Esophagus muscularis mucosa (tissue), 3 donors: ENCODE measurements at regions not wholly inside any gene's neighbourhood (a gene's known extent, or its start where the extent isn't known, plus 50 kb on each side); places are given as distances from the start of the nearest gene placed in this dataset.

Experiments used
- CTCF ChIP-seq, 3 experiments: fragments of 200-600 bp in 2 of 3; fragments of 450-650 bp in 1 of 3; sonication (generic) in 2 of 3; IDR thresholded peaks; one replicate each; pipeline ENCODE4 v1.5.1; 2017 to 2019; ENCODE audit warnings: antibody characterized with exemption in 3 of 3, mild to moderate bottlenecking in 2 of 3, moderate library complexity in 1 of 3
- POLR2A ChIP-seq: fragments of 450-650 bp; IDR thresholded peaks from one replicate; pipeline ENCODE4 v1.6.1; 2017; ENCODE audit warnings: antibody characterized with exemption, moderate library complexity, mild to moderate bottlenecking, low read depth

- TF ChIP-seq CTCF (IDR thresholded peaks at IDR 0.05), result no peak
- no peak for TF ChIP-seq POLR2A
These were observed 83.7 kb upstream of the CDH19 start for GRCh38 chr18:66687635-66688034.
